Duodenal mucosa (tissue), 2 donors: ENCODE measurements at regions not wholly inside any gene's neighbourhood (a gene's known extent, or its start where the extent isn't known, plus 50 kb on each side); places are given as distances from the start of the nearest gene placed in this dataset.

Experiments used
- H3K27ac ChIP-seq: one replicate; pipeline ENCODE4 v1.7.0; 2013; ENCODE audit warnings: low read depth, low read length
- H3K27me3 ChIP-seq, 2 donors: one replicate each; pipeline ENCODE4 v1.7.0; 2013; ENCODE audit warnings: low read length in 2 of 2, control low read depth in 1 of 2; ENCODE audit not compliant: insufficient read depth in 2 of 2, control insufficient read depth in 1 of 2
- H3K36me3 ChIP-seq, 2 donors: one replicate each; pipeline ENCODE4 v1.7.0; 2013; ENCODE audit warnings: low read length in 2 of 2, control low read depth in 1 of 2; ENCODE audit not compliant: insufficient read depth in 2 of 2, control insufficient read depth in 1 of 2
- H3K4me1 ChIP-seq, 2 donors: one replicate each; pipeline ENCODE4 v1.7.0; 2013; ENCODE audit warnings: low read length in 2 of 2, control low read depth in 1 of 2; ENCODE audit not compliant: insufficient read depth in 2 of 2, control insufficient read depth in 1 of 2
- H3K4me3 ChIP-seq, 2 donors: one replicate each; pipeline ENCODE4 v1.7.0; 2013; ENCODE audit warnings: low read length in 2 of 2, low read depth in 1 of 2
- H3K9ac ChIP-seq, 2 donors: one replicate each; pipeline ENCODE4 v1.7.0; 2013; ENCODE audit warnings: low read length in 2 of 2, low read depth in 1 of 2
- H3K9me3 ChIP-seq, 2 donors: one replicate each; pipeline ENCODE4 v1.7.0; 2013; ENCODE audit warnings: low read length in 2 of 2, control low read depth in 1 of 2; ENCODE audit not compliant: control insufficient read depth in 1 of 2

GRCh38 chr20:60680554-60680953 lies 571.5 kb upstream of the CDH4 start:
- Histone ChIP-seq H3K4me1 (no peaks in the 10 kb centered on the region), H3K4me3 (no peak overlapping the region), H3K9me3 (no peaks in the 10 kb centered on the region), H3K27ac (no peak overlapping the region), H3K9ac (no peak overlapping the region), H3K27me3 (no peaks in the 10 kb centered on the region), H3K36me3 (no peaks in the 10 kb centered on the region)

- Histone ChIP-seq H3K27me3 (no peaks in the 10 kb centered on the region), H3K9me3 (peaks cover 0 to 4% of the 10 kb centered on the region in 2 donors), H3K36me3 (no peaks in the 10 kb centered on the region), H3K9ac (no peak overlapping the region), H3K4me3 (no peak overlapping the region), H3K4me1 (no peaks in the 10 kb centered on the region), H3K27ac (no peak overlapping the region)
These were observed 564.8 kb upstream of the CDH4 start for GRCh38 chr20:60687213-60687612.

GRCh38 chr20:60690771-60691170 lies 561.3 kb upstream of the CDH4 start:
- Histone ChIP-seq H3K9me3 (peaks cover 0 to 4% of the 10 kb centered on the region in 2 donors), H3K4me1 (no peaks in the 10 kb centered on the region), H3K4me3 (no peak overlapping the region), H3K27me3 (no peaks in the 10 kb centered on the region), H3K36me3 (no peaks in the 10 kb centered on the region), H3K9ac (no peak overlapping the region), H3K27ac (no peak overlapping the region)

- Histone ChIP-seq H3K27me3 (no peaks in the 10 kb centered on the region), H3K36me3 (no peaks in the 10 kb centered on the region), H3K27ac (no peak overlapping the region), H3K4me1 (no peaks in the 10 kb centered on the region), H3K9ac (no peak overlapping the region), H3K4me3 (no peak overlapping the region), H3K9me3 (peaks cover 0 to 5% of the 10 kb centered on the region in 2 donors)
These were observed 560.0 kb upstream of the CDH4 start for GRCh38 chr20:60691966-60692615.

GRCh38 chr20:60693496-60694133 lies 558.4 kb upstream of the CDH4 start:
- H3K27me3 ChIP-seq = no peaks in the 10 kb centered on the region
- no peak overlapping the region for H3K27ac ChIP-seq
- no peak overlapping the region for H3K9ac ChIP-seq
- H3K36me3 ChIP-seq = no peaks in the 10 kb centered on the region
- H3K4me1 ChIP-seq = no peaks in the 10 kb centered on the region
- no peak overlapping the region for H3K4me3 ChIP-seq
- H3K9me3 ChIP-seq = peaks cover 0 to 9% of the 10 kb centered on the region in 2 donors

- no peaks in the 10 kb centered on the region for H3K4me1 ChIP-seq
- no peak overlapping the region for H3K9ac ChIP-seq
- H3K9me3 ChIP-seq = peaks cover 0 to 5% of the 10 kb centered on the region in 2 donors
- no peak overlapping the region for H3K27ac ChIP-seq
- H3K27me3 ChIP-seq = no peaks in the 10 kb centered on the region
- no peak overlapping the region for H3K4me3 ChIP-seq
- no peaks in the 10 kb centered on the region for H3K36me3 ChIP-seq
These were observed 557.3 kb upstream of the CDH4 start for GRCh38 chr20:60694763-60695162.

- H3K9ac ChIP-seq = no peak overlapping the region
- peaks cover 0 to 5% of the 10 kb centered on the region in 2 donors for H3K9me3 ChIP-seq
- H3K27me3 ChIP-seq = no peaks in the 10 kb centered on the region
- H3K4me1 ChIP-seq = no peaks in the 10 kb centered on the region
- H3K36me3 ChIP-seq = no peaks in the 10 kb centered on the region
- H3K27ac ChIP-seq = no peak overlapping the region
- H3K4me3 ChIP-seq = no peak overlapping the region
These were observed 556.6 kb upstream of the CDH4 start for GRCh38 chr20:60695226-60696000.

GRCh38 chr20:60697252-60697651 lies 554.8 kb upstream of the CDH4 start:
- no peak overlapping the region for H3K27ac ChIP-seq
- no peak overlapping the region for H3K9ac ChIP-seq
- H3K27me3 ChIP-seq = no peaks in the 10 kb centered on the region
- H3K9me3 ChIP-seq = peaks cover 0 to 5% of the 10 kb centered on the region in 2 donors
- no peaks in the 10 kb centered on the region for H3K4me1 ChIP-seq
- H3K4me3 ChIP-seq = no peak overlapping the region
- no peaks in the 10 kb centered on the region for H3K36me3 ChIP-seq

GRCh38 chr20:60700728-60701127 lies 551.3 kb upstream of the CDH4 start:
- Histone ChIP-seq H3K36me3 (no peaks in the 10 kb centered on the region), H3K4me3 (no peak overlapping the region), H3K4me1 (no peaks in the 10 kb centered on the region), H3K27me3 (no peaks in the 10 kb centered on the region), H3K9me3 (peaks cover 0 to 5% of the 10 kb centered on the region in 2 donors), H3K27ac (no peak overlapping the region), H3K9ac (no peak overlapping the region)

- H3K9me3 ChIP-seq = no peaks in the 10 kb centered on the region
- no peaks in the 10 kb centered on the region for H3K4me1 ChIP-seq
- no peak overlapping the region for H3K4me3 ChIP-seq
- no peaks in the 10 kb centered on the region for H3K36me3 ChIP-seq
- no peak overlapping the region for H3K9ac ChIP-seq
- no peaks in the 10 kb centered on the region for H3K27me3 ChIP-seq
- no peak overlapping the region for H3K27ac ChIP-seq
These were observed 547.9 kb upstream of the CDH4 start for GRCh38 chr20:60704147-60704546.
